GM10266 (cell line): ENCODE measurements at regions not wholly inside any gene's neighbourhood (a gene's known extent, or its start where the extent isn't known, plus 50 kb on each side); places are given as distances from the start of the nearest gene placed in this dataset.

Source experiments
- DNase-seq: peaks from one replicate; pipeline ENCODE4 v3.0.0; 2012; ENCODE audit errors: extremely low spot score
- CTCF ChIP-seq: IDR thresholded peaks from 2 replicates; pipeline ENCODE4 v1.5.1; 2012; ENCODE audit warnings: mild to moderate bottlenecking, low read depth; ENCODE audit not compliant: control insufficient read depth, insufficient read depth; ENCODE audit errors: missing control alignments

GRCh38 chr1:70628973-70629372 is 217.9 kb downstream of the CTH start:
- TF ChIP-seq CTCF = no peak
- no peak for DNase-seq

GRCh38 chr1:70633004-70633403 is 221.9 kb downstream of the CTH start:
- no peak for TF ChIP-seq CTCF
- no peak for DNase-seq

- TF ChIP-seq CTCF = no peak
- DNase-seq = no peak
Observed at GRCh38 chr1:70635868-70636267, 224.8 kb downstream of the CTH start.

- no peak for DNase-seq
- no peak for TF ChIP-seq CTCF
Observed at GRCh38 chr1:70641868-70642267, 230.8 kb downstream of the CTH start.

GRCh38 chr1:70656361-70656760 is 245.3 kb downstream of the CTH start:
- no peak for TF ChIP-seq CTCF
- DNase-seq = no peak

GRCh38 chr1:70659891-70660290 is 248.8 kb downstream of the CTH start:
- TF ChIP-seq CTCF = no peak
- no peak for DNase-seq

GRCh38 chr1:70666381-70667140 is 255.5 kb downstream of the CTH start:
- no peak for TF ChIP-seq CTCF
- DNase-seq = no peak
